ENCODE measurements at regions not wholly inside any gene's neighbourhood (a gene's known extent, or its start where the extent isn't known, plus 50 kb on each side); places are given as distances from the start of the nearest gene placed in this dataset.

- Mint-ChIP-seq H3K4me1 (ENCODE audit: low read depth) (no peaks in the 10 kb centered on the region), H3K9me3 (peaks cover 4% of the 10 kb centered on the region)
Observed at GRCh38 chr1:83787246-83787998, 211.5 kb downstream of the TTLL7 start.

GRCh38 chr1:83781667-83782066, 217.3 kb downstream of the TTLL7 start:
- H3K36me3 Mint-ChIP-seq (ENCODE audit: low read depth) = peaks cover 5% of the 10 kb centered on the region

More at GRCh38 chr1:83787246-83787998, 211.5 kb downstream of the TTLL7 start:
- no peak overlapping the region for H3K4me3 Mint-ChIP-seq
- no peaks in the 10 kb centered on the region for H3K27me3 Mint-ChIP-seq
- H3K27ac Mint-ChIP-seq = no peak overlapping the region
- H3K36me3 Mint-ChIP-seq (ENCODE audit: low read depth) = peaks cover 5% of the 10 kb centered on the region

GRCh38 chr1:83779565-83779964, 219.4 kb downstream of the TTLL7 start:
- no peak overlapping the region for H3K4me3 Mint-ChIP-seq
- no peaks in the 10 kb centered on the region for H3K4me1 Mint-ChIP-seq (ENCODE audit: low read depth)
- H3K27me3 Mint-ChIP-seq = no peaks in the 10 kb centered on the region
- no peak overlapping the region for H3K27ac Mint-ChIP-seq
- H3K36me3 Mint-ChIP-seq (ENCODE audit: low read depth) = peaks cover 5% of the 10 kb centered on the region
- H3K9me3 Mint-ChIP-seq = peaks cover 4% of the 10 kb centered on the region

More at GRCh38 chr1:83781667-83782066, 217.3 kb downstream of the TTLL7 start:
- no peaks in the 10 kb centered on the region for H3K4me1 Mint-ChIP-seq (ENCODE audit: low read depth)
- H3K4me3 Mint-ChIP-seq = no peak overlapping the region
- H3K27me3 Mint-ChIP-seq = no peaks in the 10 kb centered on the region
- H3K27ac Mint-ChIP-seq = no peak overlapping the region
- peaks cover 4% of the 10 kb centered on the region for H3K9me3 Mint-ChIP-seq

GRCh38 chr1:83777758-83778101, 221.2 kb downstream of the TTLL7 start:
- no peaks in the 10 kb centered on the region for H3K9me3 Mint-ChIP-seq
- no peaks in the 10 kb centered on the region for H3K4me1 Mint-ChIP-seq (ENCODE audit: low read depth)
- H3K4me3 Mint-ChIP-seq = no peak overlapping the region
- H3K27me3 Mint-ChIP-seq = no peaks in the 10 kb centered on the region
- no peaks in the 10 kb centered on the region for H3K36me3 Mint-ChIP-seq (ENCODE audit: low read depth)
- no peak overlapping the region for H3K27ac Mint-ChIP-seq

GRCh38 chr1:83776913-83777757, 221.8 kb downstream of the TTLL7 start:
- no peaks in the 10 kb centered on the region for H3K27me3 Mint-ChIP-seq
- no peak overlapping the region for H3K27ac Mint-ChIP-seq
- H3K4me3 Mint-ChIP-seq = no peak overlapping the region
- H3K9me3 Mint-ChIP-seq = no peaks in the 10 kb centered on the region
- no peaks in the 10 kb centered on the region for H3K4me1 Mint-ChIP-seq (ENCODE audit: low read depth)
- H3K36me3 Mint-ChIP-seq (ENCODE audit: low read depth) = no peaks in the 10 kb centered on the region

GRCh38 chr1:83775977-83776603, 222.8 kb downstream of the TTLL7 start:
- H3K4me3 Mint-ChIP-seq = no peak overlapping the region
- H3K27me3 Mint-ChIP-seq = no peaks in the 10 kb centered on the region
- H3K9me3 Mint-ChIP-seq = no peaks in the 10 kb centered on the region
- H3K4me1 Mint-ChIP-seq (ENCODE audit: low read depth) = no peaks in the 10 kb centered on the region
- H3K36me3 Mint-ChIP-seq (ENCODE audit: low read depth) = no peaks in the 10 kb centered on the region
- no peak overlapping the region for H3K27ac Mint-ChIP-seq

- Mint-ChIP-seq H3K4me3 (no peak overlapping the region), H3K27me3 (no peaks in the 10 kb centered on the region), H3K36me3 (ENCODE audit: low read depth) (no peaks in the 10 kb centered on the region), H3K27ac (no peak overlapping the region), H3K9me3 (no peaks in the 10 kb centered on the region), H3K4me1 (ENCODE audit: low read depth) (peaks cover 13% of the 10 kb centered on the region)
Observed at GRCh38 chr1:83773059-83773458, 225.9 kb downstream of the TTLL7 start.

- H3K27me3 Mint-ChIP-seq = no peaks in the 10 kb centered on the region
- peaks cover 13% of the 10 kb centered on the region for H3K4me1 Mint-ChIP-seq (ENCODE audit: low read depth)
- no peaks in the 10 kb centered on the region for H3K36me3 Mint-ChIP-seq (ENCODE audit: low read depth)
- H3K4me3 Mint-ChIP-seq = no peak overlapping the region
- no peaks in the 10 kb centered on the region for H3K9me3 Mint-ChIP-seq
- H3K27ac Mint-ChIP-seq = no peak overlapping the region
Observed at GRCh38 chr1:83770319-83770661, 228.6 kb downstream of the TTLL7 start.

- Mint-ChIP-seq H3K36me3 (ENCODE audit: low read depth) (no peaks in the 10 kb centered on the region), H3K9me3 (no peaks in the 10 kb centered on the region), H3K27ac (no peak overlapping the region), H3K4me3 (no peak overlapping the region), H3K27me3 (no peaks in the 10 kb centered on the region), H3K4me1 (ENCODE audit: low read depth) (peaks cover 13% of the 10 kb centered on the region)
Observed at GRCh38 chr1:83769594-83770318, 229.2 kb downstream of the TTLL7 start.

- no peak overlapping the region for H3K4me3 Mint-ChIP-seq
- no peaks in the 10 kb centered on the region for H3K9me3 Mint-ChIP-seq
- H3K4me1 Mint-ChIP-seq (ENCODE audit: low read depth) = peaks cover 13% of the 10 kb centered on the region
- H3K27me3 Mint-ChIP-seq = no peaks in the 10 kb centered on the region
- no peak overlapping the region for H3K27ac Mint-ChIP-seq
- H3K36me3 Mint-ChIP-seq (ENCODE audit: low read depth) = no peaks in the 10 kb centered on the region
Observed at GRCh38 chr1:83769072-83769471, 229.9 kb downstream of the TTLL7 start.

GRCh38 chr1:83766241-83766691, 232.7 kb downstream of the TTLL7 start:
- no peaks in the 10 kb centered on the region for H3K36me3 Mint-ChIP-seq (ENCODE audit: low read depth)
- H3K4me1 Mint-ChIP-seq (ENCODE audit: low read depth) = peaks cover 13% of the 10 kb centered on the region
- no peak overlapping the region for H3K4me3 Mint-ChIP-seq
- no peak overlapping the region for H3K27ac Mint-ChIP-seq
- H3K9me3 Mint-ChIP-seq = no peaks in the 10 kb centered on the region
- H3K27me3 Mint-ChIP-seq = no peaks in the 10 kb centered on the region

GRCh38 chr1:83765125-83765524, 233.8 kb downstream of the TTLL7 start:
- peaks cover 16% of the 10 kb centered on the region for H3K4me1 Mint-ChIP-seq (ENCODE audit: low read depth)
- no peaks in the 10 kb centered on the region for H3K36me3 Mint-ChIP-seq (ENCODE audit: low read depth)
- no peaks in the 10 kb centered on the region for H3K27me3 Mint-ChIP-seq
- H3K9me3 Mint-ChIP-seq = no peaks in the 10 kb centered on the region
- no peak overlapping the region for H3K27ac Mint-ChIP-seq
- H3K4me3 Mint-ChIP-seq = no peak overlapping the region

- Mint-ChIP-seq H3K4me3 (no peak overlapping the region), H3K36me3 (ENCODE audit: low read depth) (no peaks in the 10 kb centered on the region), H3K4me1 (ENCODE audit: low read depth) (peaks cover 7% of the 10 kb centered on the region), H3K9me3 (no peaks in the 10 kb centered on the region), H3K27ac (no peak overlapping the region), H3K27me3 (no peaks in the 10 kb centered on the region)
Observed at GRCh38 chr1:83764209-83764608, 234.7 kb downstream of the TTLL7 start.

- peaks cover 4% of the 10 kb centered on the region for H3K4me1 Mint-ChIP-seq (ENCODE audit: low read depth)
- no peaks in the 10 kb centered on the region for H3K36me3 Mint-ChIP-seq (ENCODE audit: low read depth)
- no peaks in the 10 kb centered on the region for H3K9me3 Mint-ChIP-seq
- H3K27me3 Mint-ChIP-seq = no peaks in the 10 kb centered on the region
- H3K27ac Mint-ChIP-seq = no peak overlapping the region
- H3K4me3 Mint-ChIP-seq = no peak overlapping the region
Observed at GRCh38 chr1:83763361-83764095, 235.4 kb downstream of the TTLL7 start.

All from stimulated activated naive CD8-positive, alpha-beta T cell treated with anti-CD3 and anti-CD28 coated beads, Interleukin-15, Interleukin-2, amounts not matched to agents 100 ng/mL and 50 ng/mL, for 24 hours (primary cell).